Muscle of leg (tissue), 3 donors: ENCODE measurements at regions not wholly inside any gene's neighbourhood (a gene's known extent, or its start where the extent isn't known, plus 50 kb on each side); places are given as distances from the start of the nearest gene placed in this dataset.
A peak's percentile ranks its signal among the peaks of the same experiment; 100 is the strongest.

Source experiments
- DNase-seq: peaks from one replicate; pipeline ENCODE4 v3.0.0; 2013
- H3K27ac ChIP-seq: one replicate; pipeline ENCODE4 v1.5.1; 2013; ENCODE audit warnings: mild to moderate bottlenecking, low read length, control low read depth
- H3K27me3 ChIP-seq: one replicate; pipeline ENCODE4 v1.6.1; 2013; ENCODE audit warnings: low read length; ENCODE audit not compliant: control insufficient read depth, insufficient read depth
- H3K36me3 ChIP-seq: one replicate; pipeline ENCODE4 v1.6.1; 2013; ENCODE audit warnings: low read length; ENCODE audit not compliant: control insufficient read depth, insufficient read depth
- H3K4me1 ChIP-seq: one replicate; pipeline ENCODE4 v1.6.1; 2013; ENCODE audit warnings: low read length; ENCODE audit not compliant: control insufficient read depth, insufficient read depth
- H3K4me3 ChIP-seq: one replicate; pipeline ENCODE4 v1.5.1; 2013; ENCODE audit warnings: low read length, control low read depth
- H3K9me3 ChIP-seq: replicated peaks from 2 replicates; pipeline ENCODE4 v1.6.1; 2013; ENCODE audit warnings: low read depth, low read length; ENCODE audit not compliant: control insufficient read depth
- WGBS: methylation state at CpG from one replicate; pipeline ENCODE4 v1.1.5; 2013; ENCODE audit warnings: missing lambda C conversion rate; ENCODE audit not compliant: insufficient coverage; 5-methylcytosine and 5-hydroxymethylcytosine counted together

GRCh38 chr6:49370518-49370917, 92.5 kb downstream of the MMUT start:
- Histone ChIP-seq H3K27me3 (no peaks in the 10 kb centered on the region), H3K36me3 (no peaks in the 10 kb centered on the region), H3K27ac (no peak overlapping the region), H3K4me3 (no peak overlapping the region), H3K9me3 (peaks cover 12% of the 10 kb centered on the region), H3K4me1 (no peaks in the 10 kb centered on the region)
- DNase-seq: no peak
- WGBS: no CpG with 5 or more reads among the region's 2 CpGs

- Histone ChIP-seq H3K4me3 (no peak overlapping the region), H3K4me1 (no peaks in the 10 kb centered on the region), H3K36me3 (no peaks in the 10 kb centered on the region), H3K27ac (no peak overlapping the region), H3K27me3 (no peaks in the 10 kb centered on the region), H3K9me3 (peaks cover 13% of the 10 kb centered on the region)
- DNase-seq: no peak
- WGBS: no CpG with 5 or more reads among the region's 2 CpGs
Measured at GRCh38 chr6:49366539-49366938, 96.5 kb downstream of the MMUT start.

- Histone ChIP-seq H3K36me3 (no peaks in the 10 kb centered on the region), H3K4me1 (no peaks in the 10 kb centered on the region), H3K27ac (no peak overlapping the region), H3K4me3 (no peak overlapping the region), H3K9me3 (no peaks in the 10 kb centered on the region), H3K27me3 (no peaks in the 10 kb centered on the region)
- no CpG with 5 or more reads among the region's 7 CpGs for WGBS
- DNase-seq: no peak
Measured at GRCh38 chr6:49348561-49348960, 114.5 kb downstream of the MMUT start.

GRCh38 chr6:49342410-49342809, 120.6 kb downstream of the MMUT start:
- no peak for DNase-seq
- Histone ChIP-seq H3K9me3 (no peaks in the 10 kb centered on the region), H3K36me3 (no peaks in the 10 kb centered on the region), H3K27ac (no peak overlapping the region), H3K27me3 (no peaks in the 10 kb centered on the region), H3K4me3 (no peak overlapping the region), H3K4me1 (no peaks in the 10 kb centered on the region)
- 73% methylated on average over 4 of the region's 6 CpGs for WGBS

GRCh38 chr6:49341869-49342268, 121.2 kb downstream of the MMUT start:
- Histone ChIP-seq H3K36me3 (no peaks in the 10 kb centered on the region), H3K4me1 (no peaks in the 10 kb centered on the region), H3K27ac (no peak overlapping the region), H3K9me3 (no peaks in the 10 kb centered on the region), H3K4me3 (no peak overlapping the region), H3K27me3 (no peaks in the 10 kb centered on the region)
- DNase-seq: no peak
- no CpG with 5 or more reads among the region's 3 CpGs for WGBS

GRCh38 chr6:49339096-49339495, 124.0 kb downstream of the MMUT start:
- Histone ChIP-seq H3K36me3 (no peaks in the 10 kb centered on the region), H3K27me3 (no peaks in the 10 kb centered on the region), H3K9me3 (no peaks in the 10 kb centered on the region), H3K4me3 (no peak overlapping the region), H3K4me1 (no peaks in the 10 kb centered on the region), H3K27ac (no peak overlapping the region)
- WGBS: 73% methylated on average over 2 of the region's 3 CpGs
- no peak for DNase-seq

- 65% methylated on average over 4 of the region's 6 CpGs for WGBS
- DNase-seq: no peak
Measured at GRCh38 chr6:49336514-49337131, 126.4 kb downstream of the MMUT start.

GRCh38 chr6:49333345-49334125, 129.5 kb downstream of the MMUT start:
- no peaks in the 10 kb centered on the region for H3K9me3 ChIP-seq
- H3K4me3 ChIP-seq: no peak overlapping the region
- H3K27ac ChIP-seq: no peak overlapping the region
- WGBS: no CpG with 5 or more reads among the region's 4 CpGs
- no peaks in the 10 kb centered on the region for H3K27me3 ChIP-seq
- H3K4me1 ChIP-seq: no peaks in the 10 kb centered on the region
- H3K36me3 ChIP-seq: no peaks in the 10 kb centered on the region
- peak; percentile 37 for DNase-seq

More at GRCh38 chr6:49336514-49337131, 126.4 kb downstream of the MMUT start:
- H3K4me3 ChIP-seq: no peak overlapping the region
- H3K9me3 ChIP-seq: no peaks in the 10 kb centered on the region
- H3K27ac ChIP-seq: no peak overlapping the region
- H3K27me3 ChIP-seq: no peaks in the 10 kb centered on the region
- H3K4me1 ChIP-seq: no peaks in the 10 kb centered on the region
- no peaks in the 10 kb centered on the region for H3K36me3 ChIP-seq

GRCh38 chr6:49332781-49333180, 130.3 kb downstream of the MMUT start:
- Histone ChIP-seq H3K4me3 (no peak overlapping the region), H3K4me1 (no peaks in the 10 kb centered on the region), H3K27ac (no peak overlapping the region), H3K27me3 (no peaks in the 10 kb centered on the region), H3K36me3 (no peaks in the 10 kb centered on the region), H3K9me3 (no peaks in the 10 kb centered on the region)
- 80% methylated on average over 1 of the region's 1 CpG for WGBS
- no peak for DNase-seq

- no peaks in the 10 kb centered on the region for H3K27me3 ChIP-seq
- H3K4me1 ChIP-seq: no peaks in the 10 kb centered on the region
- no peak overlapping the region for H3K27ac ChIP-seq
- no peaks in the 10 kb centered on the region for H3K36me3 ChIP-seq
- DNase-seq: no peak
- no peak overlapping the region for H3K4me3 ChIP-seq
- WGBS: 89% methylated on average over 1 of the region's 3 CpGs
- H3K9me3 ChIP-seq: no peaks in the 10 kb centered on the region
Measured at GRCh38 chr6:49329186-49329585, 133.9 kb downstream of the MMUT start.
